RWPE1 (cell line): ENCODE measurements at regions not wholly inside any gene's neighbourhood (a gene's known extent, or its start where the extent isn't known, plus 50 kb on each side); places are given as distances from the start of the nearest gene placed in this dataset.

ENCODE experiments used
- CTCF ChIA-PET: fragments of 350-600 bp; sonication (Branson Sonifier 250); formaldehyde crosslinking; extraction: SDS; loops from one replicate; lab custom pipeline; 2021; lab: Yijun Ruan, JAX
- POLR2A ChIA-PET: fragments of 400-600 bp; formaldehyde crosslinking; extraction: SDS; loops from one replicate; lab custom pipeline; 2020; ENCODE audit warnings: antibody characterized with exemption; ENCODE audit not compliant: low non-redundant PET; lab: Yijun Ruan, JAX
- DNase-seq: peaks from one replicate; pipeline ENCODE4 v3.0.0; 2012; ENCODE audit warnings: low spot score
- H3K27ac ChIP-seq: fragments of 450-650 bp; 2 replicates; pipeline ENCODE4 v1.5.1; 2017
- TF ChIP-seq, protein P1 (sequence below): fragments of 450-650 bp; conservative IDR thresholded peaks from 2 replicates; pipeline ENCODE4 v1.5.1; 2017; ENCODE audit warnings: low read depth, mild to moderate bottlenecking

DNA sequence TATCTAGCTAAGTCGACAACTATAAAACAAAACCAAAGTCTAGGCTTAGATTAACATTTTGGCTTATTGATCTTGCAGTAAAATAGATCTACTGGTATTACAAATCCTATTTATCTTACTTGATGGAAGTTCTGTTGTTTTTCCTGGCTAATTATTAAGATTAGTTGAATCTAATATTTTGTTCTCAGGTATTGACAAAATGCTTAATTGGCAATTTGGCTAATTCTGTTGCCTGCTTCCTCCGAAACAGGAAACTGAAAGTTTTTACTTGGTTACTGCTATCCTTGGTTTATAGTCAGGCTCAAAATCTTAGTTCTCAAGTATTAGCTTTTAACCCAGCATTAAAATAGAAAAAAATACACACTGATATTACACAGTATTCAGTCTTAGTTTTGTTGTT lies 820.5 kb downstream of the NR2F1-AS1 start:
- no peak overlapping the region for H3K27ac ChIP-seq
- POLR2A ChIA-PET = no interaction called here
- TF ChIP-seq, protein P1, sequence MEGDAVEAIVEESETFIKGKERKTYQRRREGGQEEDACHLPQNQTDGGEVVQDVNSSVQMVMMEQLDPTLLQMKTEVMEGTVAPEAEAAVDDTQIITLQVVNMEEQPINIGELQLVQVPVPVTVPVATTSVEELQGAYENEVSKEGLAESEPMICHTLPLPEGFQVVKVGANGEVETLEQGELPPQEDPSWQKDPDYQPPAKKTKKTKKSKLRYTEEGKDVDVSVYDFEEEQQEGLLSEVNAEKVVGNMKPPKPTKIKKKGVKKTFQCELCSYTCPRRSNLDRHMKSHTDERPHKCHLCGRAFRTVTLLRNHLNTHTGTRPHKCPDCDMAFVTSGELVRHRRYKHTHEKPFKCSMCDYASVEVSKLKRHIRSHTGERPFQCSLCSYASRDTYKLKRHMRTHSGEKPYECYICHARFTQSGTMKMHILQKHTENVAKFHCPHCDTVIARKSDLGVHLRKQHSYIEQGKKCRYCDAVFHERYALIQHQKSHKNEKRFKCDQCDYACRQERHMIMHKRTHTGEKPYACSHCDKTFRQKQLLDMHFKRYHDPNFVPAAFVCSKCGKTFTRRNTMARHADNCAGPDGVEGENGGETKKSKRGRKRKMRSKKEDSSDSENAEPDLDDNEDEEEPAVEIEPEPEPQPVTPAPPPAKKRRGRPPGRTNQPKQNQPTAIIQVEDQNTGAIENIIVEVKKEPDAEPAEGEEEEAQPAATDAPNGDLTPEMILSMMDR = no peak
- DNase-seq = no peak
- CTCF ChIA-PET = interaction anchor here (0.6 kb wide), 1 partner anchor 39 kb away, joined by 3 read pairs; no protein-coding TSS in a partner anchor

GRCh38 chr5:92758552-92758951 lies 822.5 kb downstream of the NR2F1-AS1 start:
- peak; percentile 84 for DNase-seq
- ChIA-PET POLR2A (no interaction called here), CTCF (no interaction called here)
- TF ChIP-seq, protein P1 = no peak
- H3K27ac ChIP-seq = no peak overlapping the region

GRCh38 chr5:92749943-92750342 lies 831.1 kb downstream of the NR2F1-AS1 start:
- TF ChIP-seq, protein P1 = no peak
- ChIA-PET CTCF (interaction anchor here (0.6 kb wide), 1 partner anchor 156 kb away, joined by 4 read pairs; no protein-coding TSS in a partner anchor), POLR2A (no interaction called here)
- DNase-seq = peak; percentile 52
- H3K27ac ChIP-seq = no peak overlapping the region

GRCh38 chr5:92748072-92748676 lies 832.8 kb downstream of the NR2F1-AS1 start:
- no peak overlapping the region for H3K27ac ChIP-seq
- POLR2A ChIA-PET = no interaction called here

GRCh38 chr5:92741906-92742305 lies 839.1 kb downstream of the NR2F1-AS1 start:
- TF ChIP-seq, protein P1 = no peak
- ChIA-PET POLR2A (no interaction called here), CTCF (no interaction called here)
- DNase-seq = no peak
- no peak overlapping the region for H3K27ac ChIP-seq

More at GRCh38 chr5:92748072-92748676, 832.8 kb downstream of the NR2F1-AS1 start:
- TF ChIP-seq, protein P1 = no peak
- CTCF ChIA-PET = no interaction called here
- DNase-seq = no peak

GRCh38 chr5:92734211-92734940 lies 846.6 kb downstream of the NR2F1-AS1 start:
- no peak overlapping the region for H3K27ac ChIP-seq
- ChIA-PET CTCF (no interaction called here), POLR2A (no interaction called here)
- TF ChIP-seq, protein P1 = no peak
- DNase-seq = no peak
